RWPE2 (cell line): ENCODE measurements at regions not wholly inside any gene's neighbourhood (a gene's known extent, or its start where the extent isn't known, plus 50 kb on each side); places are given as distances from the start of the nearest gene placed in this dataset.
A peak's percentile ranks its signal among the peaks of the same experiment; 100 is the strongest.

Experiments used
- ATAC-seq: fragments of 200-7000 bp; cut with Tn5 transposase; 3 replicates; pipeline ENCODE4 v1.9.1; 2021; ENCODE audit warnings: low read depth
- DNase-seq: peaks from one replicate; pipeline ENCODE4 v3.0.0-alpha.2; 2020; ENCODE audit warnings: low spot score
- H3K27ac ChIP-seq: fragments of 450-650 bp; 2 replicates; pipeline ENCODE4 v1.5.1; 2017; ENCODE audit warnings: mild to moderate bottlenecking; ENCODE audit not compliant: poor library complexity, severe bottlenecking
- H3K27me3 ChIP-seq: fragments of 250-450 bp; sonication (Bioruptor Pico); 2 replicates; pipeline ENCODE4 v1.5.1; 2021; ENCODE audit warnings: mild to moderate bottlenecking, moderate library complexity; ENCODE audit not compliant: insufficient read depth, poor library complexity, severe bottlenecking
- H3K36me3 ChIP-seq: fragments of 250-450 bp; sonication (Bioruptor Pico); 2 replicates; pipeline ENCODE4 v1.5.1; 2020; ENCODE audit warnings: low read depth, mild to moderate bottlenecking, moderate library complexity
- H3K4me1 ChIP-seq: fragments of 250-450 bp; sonication (Bioruptor Pico); 2 replicates; pipeline ENCODE4 v1.5.1; 2021; ENCODE audit warnings: mild to moderate bottlenecking, moderate library complexity; ENCODE audit not compliant: insufficient read depth, poor library complexity, severe bottlenecking
- H3K4me3 ChIP-seq: fragments of 250-450 bp; sonication (Bioruptor Pico); 2 replicates; pipeline ENCODE4 v1.5.1; 2021; ENCODE audit warnings: mild to moderate bottlenecking, moderate library complexity; ENCODE audit not compliant: severe bottlenecking
- H3K9me3 ChIP-seq: fragments of 250-450 bp; sonication (Bioruptor Pico); 2 replicates; pipeline ENCODE4 v1.5.1; 2021; ENCODE audit warnings: mild to moderate bottlenecking, moderate library complexity; ENCODE audit not compliant: severe bottlenecking
- CTCF ChIP-seq: fragments of 450-650 bp; IDR thresholded peaks from one replicate; pipeline ENCODE4 v1.5.1; 2017; ENCODE audit warnings: mild to moderate bottlenecking, moderate library complexity; ENCODE audit not compliant: poor library complexity, severe bottlenecking

DNA sequence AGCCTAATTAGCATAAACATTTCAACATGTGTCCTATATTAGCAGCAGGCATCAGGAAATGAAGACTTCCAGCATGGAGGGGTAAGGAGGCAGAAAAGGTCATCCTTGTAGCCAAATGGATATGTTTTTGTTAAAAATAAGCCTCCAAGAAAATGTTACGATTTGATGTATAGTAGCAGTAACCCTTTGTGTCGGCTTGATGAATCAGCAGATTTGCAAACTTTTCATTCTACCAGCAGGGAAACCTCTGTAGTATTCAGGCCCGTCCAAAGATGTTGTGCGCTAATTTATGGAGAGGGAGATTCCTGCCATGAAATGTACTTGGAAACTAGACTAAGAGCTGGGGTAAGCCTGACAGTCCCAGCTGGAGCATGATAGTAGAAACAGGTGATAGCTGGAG, 780.8 kb upstream of the KLHL29 start:
- DNase-seq (no peak), ATAC-seq (no peak)
- Histone ChIP-seq H3K36me3 (no peaks in the 10 kb centered on the region), H3K27me3 (no peaks in the 10 kb centered on the region), H3K9me3 (no peaks in the 10 kb centered on the region), H3K27ac (no peak overlapping the region), H3K4me1 (no peaks in the 10 kb centered on the region), H3K4me3 (no peak overlapping the region)
- TF ChIP-seq CTCF, result no peak

- TF ChIP-seq CTCF, result no peak
- Histone ChIP-seq H3K36me3 (no peaks in the 10 kb centered on the region), H3K4me3 (no peak overlapping the region), H3K27ac (no peak overlapping the region), H3K4me1 (no peaks in the 10 kb centered on the region), H3K9me3 (no peaks in the 10 kb centered on the region), H3K27me3 (peaks cover 2% of the 10 kb centered on the region)
- no peak for DNase-seq
- no peak for ATAC-seq
These were observed 768.9 kb upstream of the KLHL29 start for GRCh38 chr2:22616031-22616430.

DNA sequence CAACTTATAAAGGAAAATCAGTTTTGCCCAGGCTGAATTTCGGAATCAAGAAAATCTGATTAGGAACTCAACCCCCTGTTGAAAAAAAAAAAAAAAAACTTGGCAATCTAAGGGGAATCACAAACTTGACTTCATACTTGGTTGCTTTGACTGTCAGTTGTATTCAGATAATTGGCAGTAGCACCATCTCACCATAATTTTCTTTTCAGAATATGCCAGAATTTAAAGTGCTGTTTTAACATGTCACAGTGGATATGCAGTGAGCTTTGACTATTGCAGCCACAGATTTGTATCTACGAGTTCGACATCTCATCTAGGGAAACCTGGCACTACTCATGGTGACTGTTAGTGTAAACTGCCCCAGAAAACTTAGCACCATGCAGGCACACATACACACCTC, 761.4 kb upstream of the KLHL29 start:
- no peaks in the 10 kb centered on the region for H3K36me3 ChIP-seq
- no peaks in the 10 kb centered on the region for H3K4me1 ChIP-seq
- no peaks in the 10 kb centered on the region for H3K9me3 ChIP-seq
- no peak for TF ChIP-seq CTCF
- no peak overlapping the region for H3K4me3 ChIP-seq
- DNase-seq, result no peak
- no peak for ATAC-seq
- H3K27me3 ChIP-seq, result no peaks in the 10 kb centered on the region
- no peak overlapping the region for H3K27ac ChIP-seq

- Histone ChIP-seq H3K27ac (no peak overlapping the region), H3K36me3 (no peaks in the 10 kb centered on the region), H3K4me1 (no peaks in the 10 kb centered on the region), H3K27me3 (no peaks in the 10 kb centered on the region), H3K9me3 (no peaks in the 10 kb centered on the region), H3K4me3 (no peak overlapping the region)
- ATAC-seq (no peak), DNase-seq (no peak)
- TF ChIP-seq CTCF, result peak; percentile 12
These were observed 758.4 kb upstream of the KLHL29 start for GRCh38 chr2:22626621-22627020.

DNA sequence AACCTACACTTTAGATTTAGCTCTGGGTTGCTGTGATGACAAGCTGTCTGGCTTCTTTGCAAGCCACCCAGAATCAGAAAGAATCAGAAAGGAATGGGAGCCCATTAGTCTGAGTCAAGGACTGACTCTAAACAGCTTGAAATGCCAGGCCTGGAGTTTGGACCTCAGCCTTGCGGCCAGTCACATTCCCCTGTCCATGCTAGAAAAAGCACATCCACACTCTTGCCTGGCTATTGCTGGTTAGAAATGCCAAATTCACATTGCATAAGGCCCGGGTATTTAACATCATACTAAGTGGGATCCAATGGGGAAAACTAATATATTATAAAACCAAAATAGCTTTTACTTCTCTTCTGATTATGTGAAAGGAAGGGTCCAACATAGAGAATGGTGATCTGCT, 756.8 kb upstream of the KLHL29 start:
- no peak for ATAC-seq
- Histone ChIP-seq H3K9me3 (no peaks in the 10 kb centered on the region), H3K4me1 (no peaks in the 10 kb centered on the region), H3K27me3 (no peaks in the 10 kb centered on the region), H3K27ac (no peak overlapping the region), H3K36me3 (no peaks in the 10 kb centered on the region), H3K4me3 (no peak overlapping the region)
- TF ChIP-seq CTCF, result no peak
- no peak for DNase-seq
